ENCODE measurements at regions not wholly inside any gene's neighbourhood (a gene's known extent, or its start where the extent isn't known, plus 50 kb on each side); places are given as distances from the start of the nearest gene placed in this dataset.

DNA sequence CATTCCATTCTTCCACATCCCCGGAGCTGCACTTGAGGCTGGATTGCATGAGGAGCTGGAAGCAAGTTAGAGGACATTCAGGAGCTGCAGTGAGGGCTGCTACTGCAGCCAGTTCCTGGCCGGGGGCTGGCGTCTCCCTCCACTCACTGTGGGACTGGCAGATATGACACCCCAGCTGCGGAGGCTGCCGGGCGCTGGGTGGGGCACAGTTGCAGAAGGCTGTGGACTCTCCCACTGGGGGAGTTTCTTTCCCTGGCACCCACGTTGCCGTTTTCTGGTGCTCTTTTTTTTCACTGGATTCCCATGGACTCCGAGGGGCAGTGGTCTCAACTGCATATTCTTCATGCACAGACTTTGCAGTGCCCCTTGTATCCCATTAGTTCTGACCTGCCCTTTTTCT lies 351.1 kb upstream of the AJAP1 start:
- dilution Hi-C loops (cut with HindIII; ENCODE audit: low sequenced_read_pairs, unreplicated experiment): no loop called here
- H2AFZ ChIP-seq (replicated peaks; ENCODE audit: low read length, poor library complexity): no peak overlapping the region
- no peak overlapping the region for H3K4me2 ChIP-seq (ENCODE audit: low read depth, low read length)
- ChIA-PET POLR2A (ENCODE audit: unreplicated experiment) (no interaction called here), CTCF (no interaction called here)
- no peak overlapping the region for H4K91ac ChIP-seq (ENCODE audit: insufficient read depth, low read depth, low read length)
- intact Hi-C loops (cut with micrococcal nuclease): no loop called here
- H3K4me3 ChIP-seq (ENCODE audit: insufficient read depth, low read depth, low read length): no peak overlapping the region
- TF ChIP-seq MAZ (IDR thresholded peaks at IDR 0.05; ENCODE audit: borderline replicate concordance, low read depth, low read length): no peak
- no peak for TF ChIP-seq NFE2L2 (IDR thresholded peaks at IDR 0.05; ENCODE audit: low read depth, low read length)
- TF ChIP-seq BHLHE40 (IDR thresholded peaks at IDR 0.05; ENCODE audit: low read depth, low read length): no peak
- no peak for TF ChIP-seq MAFK (IDR thresholded peaks at IDR 0.05; ENCODE audit: low read depth, low read length)
- TF ChIP-seq CHD1 (IDR thresholded peaks at IDR 0.05; ENCODE audit: low read depth, low read length): no peak
- TF ChIP-seq FOS (IDR thresholded peaks at IDR 0.05; ENCODE audit: low read depth, low read length): no peak
- TF ChIP-seq RAD21 (IDR thresholded peaks at IDR 0.05; ENCODE audit: low read length): no peak
- no peak for TF ChIP-seq POLR2A (IDR thresholded peaks at IDR 0.05; ENCODE audit: low read depth, low read length)
- TF ChIP-seq, protein P1, sequence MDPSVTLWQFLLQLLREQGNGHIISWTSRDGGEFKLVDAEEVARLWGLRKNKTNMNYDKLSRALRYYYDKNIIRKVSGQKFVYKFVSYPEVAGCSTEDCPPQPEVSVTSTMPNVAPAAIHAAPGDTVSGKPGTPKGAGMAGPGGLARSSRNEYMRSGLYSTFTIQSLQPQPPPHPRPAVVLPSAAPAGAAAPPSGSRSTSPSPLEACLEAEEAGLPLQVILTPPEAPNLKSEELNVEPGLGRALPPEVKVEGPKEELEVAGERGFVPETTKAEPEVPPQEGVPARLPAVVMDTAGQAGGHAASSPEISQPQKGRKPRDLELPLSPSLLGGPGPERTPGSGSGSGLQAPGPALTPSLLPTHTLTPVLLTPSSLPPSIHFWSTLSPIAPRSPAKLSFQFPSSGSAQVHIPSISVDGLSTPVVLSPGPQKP (IDR thresholded peaks at IDR 0.05; ENCODE audit: borderline replicate concordance, low read depth, low read length): no peak
- no peak for TF ChIP-seq SMC3 (IDR thresholded peaks at IDR 0.05; ENCODE audit: low read depth, low read length)
- TF ChIP-seq, protein P2, sequence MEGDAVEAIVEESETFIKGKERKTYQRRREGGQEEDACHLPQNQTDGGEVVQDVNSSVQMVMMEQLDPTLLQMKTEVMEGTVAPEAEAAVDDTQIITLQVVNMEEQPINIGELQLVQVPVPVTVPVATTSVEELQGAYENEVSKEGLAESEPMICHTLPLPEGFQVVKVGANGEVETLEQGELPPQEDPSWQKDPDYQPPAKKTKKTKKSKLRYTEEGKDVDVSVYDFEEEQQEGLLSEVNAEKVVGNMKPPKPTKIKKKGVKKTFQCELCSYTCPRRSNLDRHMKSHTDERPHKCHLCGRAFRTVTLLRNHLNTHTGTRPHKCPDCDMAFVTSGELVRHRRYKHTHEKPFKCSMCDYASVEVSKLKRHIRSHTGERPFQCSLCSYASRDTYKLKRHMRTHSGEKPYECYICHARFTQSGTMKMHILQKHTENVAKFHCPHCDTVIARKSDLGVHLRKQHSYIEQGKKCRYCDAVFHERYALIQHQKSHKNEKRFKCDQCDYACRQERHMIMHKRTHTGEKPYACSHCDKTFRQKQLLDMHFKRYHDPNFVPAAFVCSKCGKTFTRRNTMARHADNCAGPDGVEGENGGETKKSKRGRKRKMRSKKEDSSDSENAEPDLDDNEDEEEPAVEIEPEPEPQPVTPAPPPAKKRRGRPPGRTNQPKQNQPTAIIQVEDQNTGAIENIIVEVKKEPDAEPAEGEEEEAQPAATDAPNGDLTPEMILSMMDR (conservative IDR thresholded peaks at IDR 0.05; ENCODE audit: low read depth, low read length): no peak
- TF ChIP-seq RCOR1 (IDR thresholded peaks at IDR 0.05; ENCODE audit: insufficient replicate concordance, low read length): no peak
- no peak for TF ChIP-seq RFX5 (IDR thresholded peaks at IDR 0.05; ENCODE audit: low read depth, low read length)
- TF ChIP-seq, protein P3, sequence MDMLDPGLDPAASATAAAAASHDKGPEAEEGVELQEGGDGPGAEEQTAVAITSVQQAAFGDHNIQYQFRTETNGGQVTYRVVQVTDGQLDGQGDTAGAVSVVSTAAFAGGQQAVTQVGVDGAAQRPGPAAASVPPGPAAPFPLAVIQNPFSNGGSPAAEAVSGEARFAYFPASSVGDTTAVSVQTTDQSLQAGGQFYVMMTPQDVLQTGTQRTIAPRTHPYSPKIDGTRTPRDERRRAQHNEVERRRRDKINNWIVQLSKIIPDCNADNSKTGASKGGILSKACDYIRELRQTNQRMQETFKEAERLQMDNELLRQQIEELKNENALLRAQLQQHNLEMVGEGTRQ (IDR thresholded peaks at IDR 0.05; ENCODE audit: low read depth, low read length): no peak
- TF ChIP-seq CEBPB (IDR thresholded peaks at IDR 0.05; ENCODE audit: low read depth, low read length): no peak
- TF ChIP-seq MXI1 (IDR thresholded peaks at IDR 0.05; ENCODE audit: borderline replicate concordance, low read depth, low read length): no peak
- H3K56ac ChIP-seq (ENCODE audit: extremely low read depth, insufficient read depth, low read length): no peak overlapping the region
- no peak overlapping the region for H3K14ac ChIP-seq (replicated peaks; ENCODE audit: low read depth, low read length)
- no peak overlapping the region for H4K8ac ChIP-seq (ENCODE audit: low read depth in 2 of 2, low read length in 2 of 2)
- no peak overlapping the region for H2BK5ac ChIP-seq (ENCODE audit: low read depth, low read length, poor library complexity, severe bottlenecking)
- H2BK15ac ChIP-seq (ENCODE audit: low read depth, low read length): no peak overlapping the region
- H3K4me1 ChIP-seq (ENCODE audit: control insufficient read depth, insufficient read depth, low read length): no peaks in the 10 kb centered on the region
- H3K27ac ChIP-seq (ENCODE audit: insufficient read depth, low read length): no peak overlapping the region
- no peak overlapping the region for H4K5ac ChIP-seq (ENCODE audit: low read depth, low read length)
- H2BK20ac ChIP-seq (ENCODE audit: low read depth, low read length): no peak overlapping the region
- ATAC-seq (ENCODE audit: low read depth) (no peak), DNase-seq (no peak)
- H3K9ac ChIP-seq (ENCODE audit: low read depth, low read length): no peak overlapping the region
- no peak overlapping the region for H3K23ac ChIP-seq (ENCODE audit: low read depth, low read length)
- no peaks in the 10 kb centered on the region for H3K27me3 ChIP-seq (ENCODE audit: control insufficient read depth, insufficient read depth, low read length)
- no TSS peak for BruUV-seq (replicated peaks)
- no peak overlapping the region for H3K4ac ChIP-seq (ENCODE audit: low read depth, low read length)
- H2AK5ac ChIP-seq (ENCODE audit: low read depth, low read length): no peak overlapping the region
- in situ Hi-C loops (cut with MboI; ENCODE audit: low sequenced_read_pairs): no loop called here
- no peaks in the 10 kb centered on the region for H3K9me1 ChIP-seq (ENCODE audit: insufficient read depth, low read length)
- no peak overlapping the region for H2AK9ac ChIP-seq (replicated peaks; ENCODE audit: low read depth, low read length, poor library complexity)
- no peak overlapping the region for H3K18ac ChIP-seq (ENCODE audit: low read depth, low read length)
- no peaks in the 10 kb centered on the region for H3K79me1 ChIP-seq (ENCODE audit: low read depth in 1 of 2, low read length in 2 of 2)
- peaks cover 63% of the 10 kb centered on the region for H3K9me3 ChIP-seq (ENCODE audit: control insufficient read depth, insufficient read depth, low read length)
- H3K36me3 ChIP-seq (ENCODE audit: control insufficient read depth, insufficient read depth, low read length): no peaks in the 10 kb centered on the region
- H4K20me1 ChIP-seq (ENCODE audit: insufficient read depth, low read length): no peaks in the 10 kb centered on the region
- H2BK120ac ChIP-seq (ENCODE audit: low read depth, low read length): no peak overlapping the region
- WGBS, 2 experiments (ENCODE audit: extremely low coverage in 2 of 2, insufficient read length in 1 of 2): 38 to 40% methylated on average over 1 to 3 of the region's 9 CpGs
